Type B pancreatic cell (in vitro differentiated cells): ENCODE measurements at regions not wholly inside any gene's neighbourhood (a gene's known extent, or its start where the extent isn't known, plus 50 kb on each side); places are given as distances from the start of the nearest gene placed in this dataset.

Source experiments
- DNase-seq: peaks from one replicate; pipeline ENCODE4 v3.0.0; 2021; ENCODE audit warnings: mixed read lengths; ENCODE audit not compliant: unreplicated experiment; ENCODE audit errors: extremely low spot score
- H3K27ac Mint-ChIP-seq: 2 replicates; pipeline ENCODE4 v1.8.0; 2021; ENCODE audit warnings: mild to moderate bottlenecking, mixed read lengths
- H3K27me3 Mint-ChIP-seq: 2 replicates; pipeline ENCODE4 v1.8.0; 2021; ENCODE audit warnings: mixed read lengths
- H3K36me3 Mint-ChIP-seq: 2 replicates; pipeline ENCODE4 v1.8.0; 2021; ENCODE audit warnings: mixed read lengths
- H3K4me1 Mint-ChIP-seq: one replicate; pipeline ENCODE4 v1.8.0; 2021; ENCODE audit warnings: mixed read lengths; ENCODE audit not compliant: unreplicated experiment
- H3K4me3 Mint-ChIP-seq: 2 replicates; pipeline ENCODE4 v1.8.0; 2021; ENCODE audit warnings: mild to moderate bottlenecking, mixed read lengths
- H3K9me3 Mint-ChIP-seq: 2 replicates; pipeline ENCODE4 v1.8.0; 2021; ENCODE audit warnings: mixed read lengths
- TF ChIP-seq, protein P1 (sequence below): fragments of 200-600 bp; sonication (generic); conservative IDR thresholded peaks from 2 replicates; pipeline ENCODE4 v1.5.0; 2021; ENCODE audit warnings: antibody characterized with exemption, mild to moderate bottlenecking

DNA sequence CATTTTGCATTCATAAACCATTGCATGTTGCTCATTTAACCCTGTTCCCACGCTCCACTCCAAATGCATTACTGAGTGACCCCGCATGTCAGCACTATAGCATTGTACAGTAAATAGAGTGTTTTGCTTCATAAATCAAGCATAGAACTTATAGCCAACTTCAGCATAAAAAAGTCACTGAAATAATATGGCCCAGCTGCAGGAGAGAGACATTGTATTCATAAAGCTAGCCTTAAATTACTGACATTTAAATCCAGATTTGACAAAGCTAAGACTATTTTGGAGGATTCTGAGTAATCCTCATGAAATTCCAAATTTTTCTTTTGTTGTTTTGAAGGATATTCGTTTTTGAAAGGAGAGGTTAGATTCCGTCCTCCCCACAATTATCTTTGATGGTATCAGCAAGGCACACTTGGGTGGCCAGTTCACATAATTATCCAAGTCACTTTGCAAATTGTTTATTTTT is 320.9 kb upstream of the TCF4 start:
- TF ChIP-seq, protein P1, sequence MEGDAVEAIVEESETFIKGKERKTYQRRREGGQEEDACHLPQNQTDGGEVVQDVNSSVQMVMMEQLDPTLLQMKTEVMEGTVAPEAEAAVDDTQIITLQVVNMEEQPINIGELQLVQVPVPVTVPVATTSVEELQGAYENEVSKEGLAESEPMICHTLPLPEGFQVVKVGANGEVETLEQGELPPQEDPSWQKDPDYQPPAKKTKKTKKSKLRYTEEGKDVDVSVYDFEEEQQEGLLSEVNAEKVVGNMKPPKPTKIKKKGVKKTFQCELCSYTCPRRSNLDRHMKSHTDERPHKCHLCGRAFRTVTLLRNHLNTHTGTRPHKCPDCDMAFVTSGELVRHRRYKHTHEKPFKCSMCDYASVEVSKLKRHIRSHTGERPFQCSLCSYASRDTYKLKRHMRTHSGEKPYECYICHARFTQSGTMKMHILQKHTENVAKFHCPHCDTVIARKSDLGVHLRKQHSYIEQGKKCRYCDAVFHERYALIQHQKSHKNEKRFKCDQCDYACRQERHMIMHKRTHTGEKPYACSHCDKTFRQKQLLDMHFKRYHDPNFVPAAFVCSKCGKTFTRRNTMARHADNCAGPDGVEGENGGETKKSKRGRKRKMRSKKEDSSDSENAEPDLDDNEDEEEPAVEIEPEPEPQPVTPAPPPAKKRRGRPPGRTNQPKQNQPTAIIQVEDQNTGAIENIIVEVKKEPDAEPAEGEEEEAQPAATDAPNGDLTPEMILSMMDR, result no peak
- no peak overlapping the region for H3K4me3 Mint-ChIP-seq
- no peak overlapping the region for H3K27ac Mint-ChIP-seq
- H3K27me3 Mint-ChIP-seq, result no peaks in the 10 kb centered on the region
- no peaks in the 10 kb centered on the region for H3K9me3 Mint-ChIP-seq
- no peak for DNase-seq
- H3K4me1 Mint-ChIP-seq, result peaks cover 23% of the 10 kb centered on the region
- no peaks in the 10 kb centered on the region for H3K36me3 Mint-ChIP-seq

DNA sequence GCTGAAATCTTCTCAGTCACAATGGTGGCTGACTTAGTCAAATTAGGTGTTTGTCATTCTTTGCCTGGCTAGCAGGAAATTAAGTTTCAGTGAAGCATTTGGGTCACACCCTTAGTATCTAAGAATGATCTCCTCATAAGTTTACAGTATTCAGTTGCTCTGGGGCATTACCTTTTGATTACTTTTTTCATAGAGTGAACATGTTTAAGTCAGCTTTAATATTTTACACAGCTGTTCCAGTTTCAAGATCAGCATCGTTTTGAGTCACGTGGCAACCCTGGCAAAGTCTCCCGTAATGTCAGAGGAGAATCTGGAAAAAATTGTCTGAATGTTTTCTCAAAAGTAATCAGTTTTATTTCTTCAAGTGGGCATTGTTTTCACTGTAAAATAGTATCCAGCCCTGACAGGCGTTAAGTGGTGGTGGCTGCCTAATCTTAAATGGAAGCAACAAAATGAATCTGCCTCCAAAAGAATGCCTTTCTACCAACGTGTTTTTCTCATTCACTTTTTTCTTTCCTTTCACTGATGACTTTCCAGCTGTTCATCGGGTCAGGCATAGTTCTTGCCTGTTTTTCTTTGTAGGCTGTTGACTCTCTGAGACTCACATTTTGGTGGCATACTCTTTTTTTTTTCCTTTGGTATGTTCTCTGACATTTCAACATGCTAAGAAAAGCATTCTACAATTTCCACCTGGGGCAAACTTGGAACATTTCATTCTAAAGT is 319.6 kb upstream of the TCF4 start:
- H3K4me1 Mint-ChIP-seq, result peaks cover 23% of the 10 kb centered on the region
- no peaks in the 10 kb centered on the region for H3K9me3 Mint-ChIP-seq
- no peaks in the 10 kb centered on the region for H3K36me3 Mint-ChIP-seq
- DNase-seq, result no peak
- peak overlapping the region; percentile 5 for H3K27ac Mint-ChIP-seq
- TF ChIP-seq, protein P1, result no peak
- H3K4me3 Mint-ChIP-seq, result peak overlapping the region; percentile 13
- no peaks in the 10 kb centered on the region for H3K27me3 Mint-ChIP-seq

- DNase-seq, result no peak
- no peaks in the 10 kb centered on the region for H3K27me3 Mint-ChIP-seq
- H3K9me3 Mint-ChIP-seq, result no peaks in the 10 kb centered on the region
- H3K36me3 Mint-ChIP-seq, result no peaks in the 10 kb centered on the region
- H3K27ac Mint-ChIP-seq, result no peak overlapping the region
- TF ChIP-seq, protein P1, result no peak
- peaks cover 23% of the 10 kb centered on the region for H3K4me1 Mint-ChIP-seq
- H3K4me3 Mint-ChIP-seq, result no peak overlapping the region
Measured at GRCh38 chr18:55906536-55906935, 318.5 kb upstream of the TCF4 start.

GRCh38 chr18:55903911-55904310 is 315.9 kb upstream of the TCF4 start:
- Mint-ChIP-seq H3K27ac (no peak overlapping the region), H3K4me1 (peaks cover 26% of the 10 kb centered on the region), H3K4me3 (no peak overlapping the region), H3K27me3 (no peaks in the 10 kb centered on the region), H3K36me3 (no peaks in the 10 kb centered on the region), H3K9me3 (no peaks in the 10 kb centered on the region)
- DNase-seq, result no peak
- TF ChIP-seq, protein P1, result no peak

DNA sequence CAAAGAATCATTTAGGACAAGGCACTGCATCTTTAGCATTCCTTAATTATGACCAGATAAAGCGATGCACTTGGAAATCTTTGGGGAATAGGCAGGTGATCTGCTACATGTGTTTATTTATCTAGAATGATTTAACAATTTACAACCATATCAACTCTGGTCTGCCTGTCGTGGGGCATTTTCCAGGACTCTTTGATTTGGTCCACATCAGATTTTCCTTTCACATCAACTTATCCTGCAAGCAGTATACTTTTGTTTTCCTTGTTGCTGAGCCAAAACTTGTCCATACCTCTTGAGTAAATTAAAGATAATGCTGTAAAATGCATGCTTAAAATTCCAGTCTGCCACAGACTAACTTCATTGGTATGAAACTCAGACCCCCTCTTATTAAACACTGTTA is 312.4 kb upstream of the TCF4 start:
- Mint-ChIP-seq H3K4me3 (no peak overlapping the region), H3K27me3 (no peaks in the 10 kb centered on the region), H3K4me1 (peaks cover 4% of the 10 kb centered on the region), H3K9me3 (no peaks in the 10 kb centered on the region), H3K27ac (no peak overlapping the region), H3K36me3 (no peaks in the 10 kb centered on the region)
- TF ChIP-seq, protein P1, result no peak
- no peak for DNase-seq
